ENCODE measurements at regions not wholly inside any gene's neighbourhood (a gene's known extent, or its start where the extent isn't known, plus 50 kb on each side); places are given as distances from the start of the nearest gene placed in this dataset.
A peak's percentile ranks its signal among the peaks of the same experiment; 100 is the strongest.

- H3K4me3 ChIP-seq = no peak overlapping the region
- no peaks in the 10 kb centered on the region for H3K9me3 ChIP-seq
- H3K4me1 ChIP-seq = no peaks in the 10 kb centered on the region
- no peak overlapping the region for H3K27ac ChIP-seq
- H3K36me3 ChIP-seq = no peaks in the 10 kb centered on the region
- intact Hi-C loops (cut with DNase I) = no loop called here
- H3K27me3 ChIP-seq = no peaks in the 10 kb centered on the region
- DNase-seq (ENCODE audit: extremely low spot score in 2 of 2) = no peak
- no peak for TF ChIP-seq POLR2A (IDR thresholded peaks at IDR 0.05)
- no peak for TF ChIP-seq CTCF (IDR thresholded peaks at IDR 0.05)
- TF ChIP-seq POLR2AphosphoS5 (IDR thresholded peaks at IDR 0.05; ENCODE audit: insufficient read depth in 1 of 2, low read depth in 1 of 2) = no peak
Observed at GRCh38 chr3:144942093-144942837, 970.6 kb downstream of the DIPK2A start.

GRCh38 chr3:144942838-144943197, 971.2 kb downstream of the DIPK2A start:
- Histone ChIP-seq H3K9me3 (no peaks in the 10 kb centered on the region), H3K27ac (no peak overlapping the region), H3K36me3 (no peaks in the 10 kb centered on the region), H3K4me3 (no peak overlapping the region), H3K4me1 (no peaks in the 10 kb centered on the region), H3K27me3 (no peaks in the 10 kb centered on the region)
- intact Hi-C loops (cut with DNase I) = no loop called here
- TF ChIP-seq POLR2AphosphoS5 (IDR thresholded peaks at IDR 0.05; ENCODE audit: insufficient read depth in 1 of 2, low read depth in 1 of 2) (no peak), POLR2A (IDR thresholded peaks at IDR 0.05) (no peak), CTCF (IDR thresholded peaks at IDR 0.05) (no peak)
- no peak for DNase-seq (ENCODE audit: extremely low spot score in 2 of 2)

DNA sequence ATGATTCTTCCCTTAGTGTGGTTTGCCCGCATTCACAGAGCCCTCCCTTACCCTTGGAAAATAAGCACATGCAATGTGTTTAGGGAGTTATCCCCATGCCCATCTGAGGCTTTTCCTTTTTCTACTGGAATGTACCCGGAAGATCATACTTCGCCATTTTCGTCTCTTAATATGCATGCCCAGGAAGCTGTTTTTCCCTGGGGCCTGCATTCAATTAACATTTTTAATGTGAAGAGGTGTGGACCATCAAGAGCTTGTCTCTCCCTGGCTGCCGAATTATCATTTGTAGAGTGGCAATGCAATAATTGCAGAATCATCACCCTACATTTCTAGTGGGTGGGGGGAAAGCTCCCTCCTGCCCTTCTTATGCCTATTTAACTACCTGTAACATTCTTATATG, 976.3 kb downstream of the DIPK2A start:
- TF ChIP-seq POLR2A (IDR thresholded peaks at IDR 0.05) = no peak
- no peak for TF ChIP-seq POLR2AphosphoS5 (IDR thresholded peaks at IDR 0.05; ENCODE audit: insufficient read depth in 1 of 2, low read depth in 1 of 2)
- no peak for TF ChIP-seq CTCF (IDR thresholded peaks at IDR 0.05)
- DNase-seq (ENCODE audit: extremely low spot score in 2 of 2) = no peak
- no peak overlapping the region for H3K27ac ChIP-seq
- intact Hi-C loops (cut with DNase I) = no loop called here
- no peaks in the 10 kb centered on the region for H3K27me3 ChIP-seq
- H3K4me1 ChIP-seq = no peaks in the 10 kb centered on the region
- H3K36me3 ChIP-seq = no peaks in the 10 kb centered on the region
- no peak overlapping the region for H3K4me3 ChIP-seq
- no peaks in the 10 kb centered on the region for H3K9me3 ChIP-seq

GRCh38 chr3:144948711-144949110, 977.1 kb downstream of the DIPK2A start:
- no peak for DNase-seq (ENCODE audit: extremely low spot score in 2 of 2)
- intact Hi-C loops (cut with DNase I) = no loop called here
- Histone ChIP-seq H3K27me3 (no peaks in the 10 kb centered on the region), H3K4me1 (no peaks in the 10 kb centered on the region), H3K36me3 (no peaks in the 10 kb centered on the region), H3K9me3 (no peaks in the 10 kb centered on the region), H3K4me3 (no peak overlapping the region), H3K27ac (no peak overlapping the region)
- TF ChIP-seq CTCF (IDR thresholded peaks at IDR 0.05) (no peak), POLR2AphosphoS5 (IDR thresholded peaks at IDR 0.05; ENCODE audit: insufficient read depth in 1 of 2, low read depth in 1 of 2) (peak in 1 of 2 donors; percentile 50)

GRCh38 chr3:144953959-144954358, 982.3 kb downstream of the DIPK2A start:
- H3K4me3 ChIP-seq = no peak overlapping the region
- no peaks in the 10 kb centered on the region for H3K27me3 ChIP-seq
- intact Hi-C loops (cut with DNase I) = no loop called here
- no peak overlapping the region for H3K27ac ChIP-seq
- no peak for DNase-seq (ENCODE audit: extremely low spot score in 2 of 2)
- H3K36me3 ChIP-seq = no peaks in the 10 kb centered on the region
- no peaks in the 10 kb centered on the region for H3K9me3 ChIP-seq
- H3K4me1 ChIP-seq = no peaks in the 10 kb centered on the region
- TF ChIP-seq POLR2A (IDR thresholded peaks at IDR 0.05) (no peak), POLR2AphosphoS5 (IDR thresholded peaks at IDR 0.05; ENCODE audit: insufficient read depth in 1 of 2, low read depth in 1 of 2) (no peak), CTCF (IDR thresholded peaks at IDR 0.05) (no peak)
